Activated T-helper 2 cell treated with anti-CD3 and anti-CD28 coated beads, Interferon-gamma antibody, Interleukin-2, Interleukin-4, amounts not matched to agents 10 μg/mL and 5 μg/mL and 100 μg/mL, durations not matched to agents 14 hours and 24 hours and 36 hours (primary cell): ENCODE measurements at regions not wholly inside any gene's neighbourhood (a gene's known extent, or its start where the extent isn't known, plus 50 kb on each side); places are given as distances from the start of the nearest gene placed in this dataset.

Experiments
- DNase-seq: peaks from one replicate; pipeline ENCODE4 v3.0.0; 2021; ENCODE audit warnings: low spot score
- H3K27ac Mint-ChIP-seq: one replicate; pipeline ENCODE4 v1.8.0; 2021; ENCODE audit warnings: mixed read lengths
- H3K27me3 Mint-ChIP-seq: one replicate; pipeline ENCODE4 v1.8.0; 2021; ENCODE audit warnings: low read depth, mixed read lengths
- H3K36me3 Mint-ChIP-seq: one replicate; pipeline ENCODE4 v1.8.0; 2021; ENCODE audit warnings: low read depth, mixed read lengths
- H3K4me1 Mint-ChIP-seq: one replicate; pipeline ENCODE4 v1.8.0; 2021; ENCODE audit warnings: low read depth, mixed read lengths
- H3K4me3 Mint-ChIP-seq: one replicate; pipeline ENCODE4 v1.8.0; 2021; ENCODE audit warnings: low read depth, mild to moderate bottlenecking, moderate library complexity, mixed read lengths
- H3K9me3 Mint-ChIP-seq: one replicate; pipeline ENCODE4 v1.8.0; 2021; ENCODE audit warnings: mixed read lengths
- intact Hi-C: fragments of 100-400 bp; cut with micrococcal nuclease; formaldehyde crosslinking; loops from one replicate; pipeline ENCODE4 v1.15.1; 2023

DNA sequence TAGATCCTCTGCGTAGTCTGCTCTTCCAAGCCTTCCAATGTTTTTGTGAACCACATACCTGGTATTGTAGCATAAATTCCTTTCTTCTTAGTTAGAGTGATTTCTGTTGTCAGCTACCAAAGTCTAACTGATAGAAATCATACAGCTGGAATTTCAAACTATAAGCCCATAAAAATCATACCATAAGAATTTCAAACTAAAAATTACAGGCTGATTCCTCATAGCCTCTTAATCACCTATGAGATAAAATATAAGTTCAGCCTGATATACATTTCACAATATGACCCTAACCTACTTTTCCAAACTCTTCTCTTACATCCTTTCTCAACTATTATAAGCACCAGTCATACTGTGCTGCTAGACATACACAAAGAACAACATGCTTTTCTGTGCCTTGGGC lies 64.8 kb downstream of the PTHLH start:
- Mint-ChIP-seq H3K4me3 (no peak overlapping the region), H3K27ac (no peak overlapping the region), H3K36me3 (no peaks in the 10 kb centered on the region), H3K27me3 (peaks cover 5% of the 10 kb centered on the region), H3K9me3 (no peaks in the 10 kb centered on the region), H3K4me1 (no peaks in the 10 kb centered on the region)
- intact Hi-C loops, result no loop called here
- no peak for DNase-seq

DNA sequence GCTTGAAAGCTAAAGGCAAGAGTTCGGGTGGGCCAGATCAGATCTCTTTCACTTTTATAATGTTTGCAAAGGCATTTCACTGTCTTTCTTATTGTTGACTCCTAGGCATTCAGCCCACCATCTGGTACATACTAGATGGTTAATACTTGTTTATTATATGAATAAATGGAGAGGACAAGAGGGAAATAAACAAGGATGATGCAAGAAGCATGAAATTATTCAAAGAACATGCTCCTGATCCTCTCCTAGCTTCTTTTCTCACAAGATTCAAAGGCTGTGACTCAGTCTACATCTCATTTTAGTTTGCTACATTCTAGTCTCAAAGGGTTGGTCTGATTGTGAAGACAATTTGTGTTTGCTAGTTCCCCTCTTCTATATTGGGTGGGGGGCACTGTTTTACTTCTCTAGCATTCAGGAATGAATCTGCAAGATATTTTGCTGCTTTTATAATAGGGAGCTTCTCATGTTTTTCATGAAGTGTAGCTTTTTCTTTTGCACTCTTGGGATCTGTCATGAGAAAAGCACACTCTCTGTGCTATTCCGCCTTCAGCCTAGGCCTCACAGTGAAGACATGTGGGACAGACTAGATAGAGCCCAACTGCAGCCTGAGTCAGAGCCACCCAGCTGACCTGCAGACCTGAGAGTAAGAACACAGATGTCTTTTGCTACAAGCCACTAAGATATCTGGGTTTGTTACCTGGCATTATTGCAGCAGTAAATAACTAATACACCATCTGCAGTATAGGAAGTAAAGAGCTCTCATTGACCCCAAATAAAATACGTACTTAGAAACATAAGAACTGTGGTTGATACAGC lies 65.7 kb downstream of the PTHLH start:
- intact Hi-C loops, result no loop called here
- H3K4me3 Mint-ChIP-seq, result no peak overlapping the region
- no peak for DNase-seq
- peaks cover 5% of the 10 kb centered on the region for H3K27me3 Mint-ChIP-seq
- no peaks in the 10 kb centered on the region for H3K4me1 Mint-ChIP-seq
- no peaks in the 10 kb centered on the region for H3K36me3 Mint-ChIP-seq
- no peak overlapping the region for H3K27ac Mint-ChIP-seq
- no peaks in the 10 kb centered on the region for H3K9me3 Mint-ChIP-seq

DNA sequence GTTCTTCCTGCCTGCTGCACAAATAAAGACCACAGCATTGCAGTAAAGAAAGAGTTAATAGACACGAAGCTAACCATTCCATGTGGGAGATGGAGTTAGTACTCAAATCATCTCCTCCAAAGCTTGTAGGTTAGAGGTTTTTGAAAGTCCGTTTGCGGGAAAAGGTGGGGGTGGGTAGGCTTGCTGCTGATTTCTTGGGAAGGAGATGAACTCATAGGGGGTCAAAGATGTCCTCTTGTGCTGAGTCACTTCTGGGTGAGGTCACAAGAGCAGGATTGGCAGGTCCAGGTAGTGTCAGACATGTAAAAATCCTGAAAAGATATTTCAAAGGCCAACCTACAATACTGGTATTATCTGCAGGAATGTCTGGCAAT lies 66.4 kb downstream of the PTHLH start:
- Mint-ChIP-seq H3K9me3 (no peaks in the 10 kb centered on the region), H3K4me3 (no peak overlapping the region), H3K36me3 (no peaks in the 10 kb centered on the region), H3K27me3 (peaks cover 4% of the 10 kb centered on the region), H3K4me1 (no peaks in the 10 kb centered on the region), H3K27ac (no peak overlapping the region)
- no peak for DNase-seq
- intact Hi-C loops, result no loop called here

DNA sequence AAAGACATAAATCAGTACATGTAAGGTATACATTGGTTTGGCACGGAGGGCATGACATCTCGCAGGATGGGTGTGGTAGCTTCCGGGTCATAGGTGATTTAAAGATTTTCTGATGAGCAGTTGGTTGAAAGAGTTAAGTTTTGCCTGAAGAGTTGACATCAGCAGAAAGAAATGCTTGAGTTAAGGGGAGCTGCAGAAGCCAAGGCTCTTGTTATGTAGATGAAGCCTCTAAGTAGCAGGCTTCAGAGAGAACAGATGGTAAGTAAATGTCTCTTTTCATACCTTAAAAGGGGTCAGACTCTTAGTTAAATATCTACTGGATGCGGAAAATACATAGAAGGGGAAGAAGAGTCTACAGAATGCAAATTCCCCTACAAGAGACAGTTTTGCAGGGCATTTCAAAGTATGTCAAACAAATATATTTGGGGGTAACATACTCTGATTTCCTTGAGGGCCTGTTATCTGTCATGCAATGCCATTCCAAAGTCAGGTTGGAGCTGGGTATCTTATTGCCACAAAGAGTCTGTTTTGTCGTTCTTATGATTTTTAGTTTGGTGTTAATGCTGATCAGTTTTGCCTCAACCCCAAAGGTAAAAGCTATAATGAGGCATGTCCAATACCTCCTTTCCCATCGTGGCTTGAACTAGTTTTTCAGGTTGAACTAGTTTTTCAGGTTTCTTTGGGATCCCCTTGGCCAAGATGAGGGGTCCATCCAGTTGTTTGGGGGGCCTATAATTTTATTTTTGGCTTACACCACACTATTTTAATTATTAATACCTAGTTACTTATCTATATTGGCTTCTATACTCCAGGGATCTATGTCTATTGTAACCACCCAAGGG lies 67.0 kb downstream of the PTHLH start:
- H3K4me3 Mint-ChIP-seq, result no peak overlapping the region
- no peak for DNase-seq
- no peaks in the 10 kb centered on the region for H3K4me1 Mint-ChIP-seq
- intact Hi-C loops, result no loop called here
- H3K36me3 Mint-ChIP-seq, result no peaks in the 10 kb centered on the region
- H3K9me3 Mint-ChIP-seq, result no peaks in the 10 kb centered on the region
- peaks cover 6% of the 10 kb centered on the region for H3K27me3 Mint-ChIP-seq
- H3K27ac Mint-ChIP-seq, result no peak overlapping the region

DNA sequence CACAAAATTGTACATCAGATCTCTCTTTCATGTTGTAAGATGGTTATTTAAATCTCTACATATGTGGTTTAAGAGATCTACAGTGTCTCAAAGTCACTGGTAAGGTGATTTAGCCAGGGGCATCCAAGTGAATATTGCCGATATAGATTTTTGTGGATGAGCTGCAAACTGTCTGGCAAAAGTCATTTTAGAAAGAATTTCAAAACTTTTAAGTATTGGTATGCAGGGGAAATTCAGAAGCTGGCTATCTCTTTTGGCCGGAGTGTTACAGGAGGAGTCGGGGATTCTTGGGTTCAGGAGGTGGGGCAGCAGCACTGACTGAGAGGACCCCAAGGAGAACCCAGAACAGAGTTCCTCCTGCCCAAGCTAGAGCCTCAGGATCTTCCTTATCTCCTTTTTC lies 69.9 kb downstream of the PTHLH start:
- no peak for DNase-seq
- no peak overlapping the region for H3K4me3 Mint-ChIP-seq
- H3K4me1 Mint-ChIP-seq, result no peaks in the 10 kb centered on the region
- intact Hi-C loops, result no loop called here
- peaks cover 4% of the 10 kb centered on the region for H3K27me3 Mint-ChIP-seq
- no peak overlapping the region for H3K27ac Mint-ChIP-seq
- no peaks in the 10 kb centered on the region for H3K36me3 Mint-ChIP-seq
- H3K9me3 Mint-ChIP-seq, result no peaks in the 10 kb centered on the region

DNA sequence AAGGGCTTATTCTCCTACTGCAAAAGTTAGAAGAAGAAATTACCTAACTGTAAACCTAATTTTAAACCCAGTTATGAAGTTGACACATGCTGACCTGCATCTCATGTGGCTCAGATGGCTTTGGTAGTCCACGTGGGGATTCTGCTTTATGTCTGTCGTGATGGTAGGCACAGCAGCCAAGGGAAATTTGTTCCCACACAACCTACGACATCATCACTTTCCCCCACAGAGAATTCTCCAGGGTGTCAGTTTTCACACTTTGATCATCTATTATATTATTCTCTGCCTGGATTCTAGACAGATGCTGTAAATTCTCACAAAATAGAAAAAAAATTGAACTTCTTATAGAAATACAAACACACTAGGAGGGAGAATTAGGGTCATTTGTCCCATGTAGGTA lies 70.6 kb downstream of the PTHLH start:
- no peak for DNase-seq
- Mint-ChIP-seq H3K36me3 (no peaks in the 10 kb centered on the region), H3K27ac (no peak overlapping the region), H3K9me3 (no peaks in the 10 kb centered on the region), H3K27me3 (peaks cover 4% of the 10 kb centered on the region), H3K4me1 (no peaks in the 10 kb centered on the region), H3K4me3 (no peak overlapping the region)
- intact Hi-C loops, result no loop called here

DNA sequence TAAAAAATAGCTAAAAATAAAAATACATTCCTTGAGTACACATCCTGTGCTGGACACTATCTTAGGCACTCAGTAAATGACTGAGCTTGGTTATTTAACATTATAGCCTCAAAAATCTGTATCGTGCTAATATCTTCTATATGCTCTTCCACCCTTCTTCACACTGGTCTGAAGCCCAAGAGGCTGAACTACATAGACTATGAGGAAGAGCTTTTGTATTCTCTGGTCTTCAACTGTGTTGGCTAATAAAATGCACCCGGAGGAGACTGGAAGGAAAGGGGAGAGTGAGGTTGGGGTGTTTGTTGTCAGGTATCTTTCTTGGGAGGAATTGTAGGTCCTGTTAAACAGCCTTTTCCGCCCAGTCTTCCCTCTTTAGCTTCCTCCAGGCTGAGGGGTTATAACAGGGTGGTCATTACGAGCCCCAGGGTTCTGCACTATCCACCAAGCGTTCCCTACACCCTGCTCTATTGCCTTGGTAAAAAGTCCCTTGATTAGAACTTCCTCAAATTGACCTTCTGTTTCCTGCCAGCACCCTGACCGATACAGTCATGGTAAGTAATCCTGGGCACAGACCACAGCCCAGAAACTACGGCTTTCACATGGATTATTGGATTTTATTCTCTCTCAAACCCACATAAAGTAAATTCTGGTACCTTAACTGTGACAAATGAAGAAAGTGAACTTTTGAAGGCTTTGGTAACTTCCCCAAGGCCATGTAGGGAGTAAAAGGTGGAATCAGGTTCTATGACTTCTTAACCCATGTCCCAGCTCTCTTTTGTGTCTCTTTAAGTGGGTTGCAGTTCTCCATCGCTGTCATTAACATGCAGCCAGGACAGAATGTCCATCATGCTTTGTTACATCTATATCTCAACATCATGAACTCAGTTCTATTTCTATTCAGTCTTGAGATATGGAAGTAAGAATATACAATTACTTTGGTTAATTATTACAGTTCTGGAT lies 71.3 kb downstream of the PTHLH start:
- Mint-ChIP-seq H3K27me3 (peaks cover 4% of the 10 kb centered on the region), H3K9me3 (no peaks in the 10 kb centered on the region), H3K36me3 (no peaks in the 10 kb centered on the region), H3K4me1 (no peaks in the 10 kb centered on the region), H3K4me3 (no peak overlapping the region), H3K27ac (no peak overlapping the region)
- no peak for DNase-seq
- intact Hi-C loops, result no loop called here

DNA sequence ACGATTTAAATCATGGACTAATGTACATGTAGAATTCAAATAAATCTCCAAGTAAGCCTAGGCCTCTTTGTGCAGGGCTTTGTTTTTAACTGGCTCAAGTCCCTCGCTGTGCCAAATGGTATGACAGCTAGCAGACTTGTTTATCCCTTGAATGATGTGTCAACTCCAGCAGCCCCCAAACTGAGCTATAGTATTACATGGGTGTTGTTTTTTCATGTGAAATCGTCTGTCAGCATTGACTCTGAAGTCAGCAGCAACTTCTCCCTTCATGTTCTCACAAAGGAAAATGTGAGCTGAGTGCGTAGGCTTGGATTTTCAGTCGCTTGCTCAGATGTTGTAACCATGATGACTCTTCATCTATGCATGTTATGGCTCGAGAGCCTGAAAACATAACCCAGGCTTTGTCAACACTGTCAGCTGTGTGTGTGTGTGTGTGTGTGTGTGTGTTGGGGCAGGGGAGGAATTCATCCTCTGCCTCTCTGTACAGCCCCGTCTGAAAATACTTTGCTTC lies 73.3 kb downstream of the PTHLH start:
- no peak for DNase-seq
- Mint-ChIP-seq H3K36me3 (no peaks in the 10 kb centered on the region), H3K4me1 (no peaks in the 10 kb centered on the region), H3K27ac (no peak overlapping the region), H3K9me3 (no peaks in the 10 kb centered on the region), H3K27me3 (peaks cover 6% of the 10 kb centered on the region), H3K4me3 (no peak overlapping the region)
- intact Hi-C loops, result no loop called here

DNA sequence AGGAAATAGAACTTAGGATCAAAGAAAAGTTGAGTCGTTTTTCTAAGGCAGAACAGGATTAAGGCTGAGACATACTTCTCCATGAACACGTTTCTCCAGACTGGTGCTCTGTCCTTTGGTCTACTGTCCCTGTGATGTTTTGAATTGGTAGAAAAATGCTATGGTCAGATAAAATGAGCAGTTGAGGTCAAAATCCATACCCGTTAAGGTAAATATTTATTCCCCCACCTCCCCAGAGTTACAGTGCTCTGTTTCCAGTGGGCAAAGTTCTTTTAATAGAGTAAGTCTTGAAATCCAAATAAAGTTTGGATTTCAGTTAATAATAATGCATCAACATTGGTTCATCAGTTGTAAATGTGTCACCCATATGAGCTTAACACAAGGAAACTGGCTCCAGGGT lies 74.5 kb downstream of the PTHLH start:
- Mint-ChIP-seq H3K4me3 (no peak overlapping the region), H3K4me1 (no peaks in the 10 kb centered on the region), H3K36me3 (no peaks in the 10 kb centered on the region), H3K9me3 (no peaks in the 10 kb centered on the region), H3K27me3 (peaks cover 6% of the 10 kb centered on the region), H3K27ac (no peak overlapping the region)
- DNase-seq, result no peak
- intact Hi-C loops, result no loop called here

DNA sequence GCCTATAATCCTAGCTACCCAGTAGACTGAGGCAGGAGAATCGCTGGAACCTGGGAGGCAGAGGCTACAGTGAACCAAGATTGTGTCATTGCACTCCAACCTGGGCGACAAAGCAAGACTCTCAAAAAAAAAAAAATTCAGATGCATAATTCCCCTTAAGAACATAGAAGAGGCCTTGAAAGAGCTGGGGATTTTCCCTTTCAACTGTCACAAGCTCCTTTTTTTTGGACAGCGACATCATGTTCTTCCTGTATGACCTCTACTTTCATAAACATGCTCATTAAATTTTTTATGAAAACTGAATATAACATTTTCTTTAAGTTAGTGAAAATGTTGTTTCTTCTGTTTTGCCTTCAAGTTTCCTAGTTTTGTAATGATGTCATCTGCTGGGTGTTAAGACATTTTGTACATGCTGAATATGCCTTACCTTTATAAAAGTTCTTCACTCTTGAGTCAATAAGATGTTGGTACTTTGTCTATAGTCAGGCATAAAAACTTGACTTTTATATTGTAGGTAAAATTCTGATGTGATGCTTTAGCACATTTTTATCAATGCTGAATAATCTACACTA lies 76.0 kb downstream of the PTHLH start:
- Mint-ChIP-seq H3K27me3 (peaks cover 11% of the 10 kb centered on the region), H3K27ac (no peak overlapping the region), H3K4me3 (no peak overlapping the region), H3K36me3 (no peaks in the 10 kb centered on the region), H3K4me1 (no peaks in the 10 kb centered on the region), H3K9me3 (no peaks in the 10 kb centered on the region)
- intact Hi-C loops, result no loop called here
- no peak for DNase-seq

DNA sequence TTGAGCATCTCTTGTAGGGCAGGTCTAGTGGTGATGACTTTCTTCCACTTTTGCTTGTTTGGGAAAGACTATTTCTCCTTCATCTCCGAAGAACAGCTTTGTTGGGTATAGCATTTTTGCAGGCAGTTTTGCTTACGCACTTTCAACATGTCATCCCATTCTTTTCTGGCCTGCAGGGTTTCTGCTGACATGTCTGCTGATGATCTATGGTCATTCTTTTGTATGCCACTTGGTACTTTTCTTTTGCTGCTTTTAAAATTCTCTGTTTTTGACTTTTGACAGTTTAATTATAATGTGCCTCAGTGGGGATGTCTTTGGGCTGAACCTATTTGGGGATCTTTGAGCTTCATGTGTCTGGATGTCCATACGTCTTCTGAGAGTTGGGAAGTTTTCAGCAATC lies 78.2 kb downstream of the PTHLH start:
- peaks cover 10% of the 10 kb centered on the region for H3K27me3 Mint-ChIP-seq
- H3K4me1 Mint-ChIP-seq, result no peaks in the 10 kb centered on the region
- H3K27ac Mint-ChIP-seq, result no peak overlapping the region
- DNase-seq, result no peak
- no peaks in the 10 kb centered on the region for H3K9me3 Mint-ChIP-seq
- H3K36me3 Mint-ChIP-seq, result no peaks in the 10 kb centered on the region
- intact Hi-C loops, result no loop called here
- no peak overlapping the region for H3K4me3 Mint-ChIP-seq

DNA sequence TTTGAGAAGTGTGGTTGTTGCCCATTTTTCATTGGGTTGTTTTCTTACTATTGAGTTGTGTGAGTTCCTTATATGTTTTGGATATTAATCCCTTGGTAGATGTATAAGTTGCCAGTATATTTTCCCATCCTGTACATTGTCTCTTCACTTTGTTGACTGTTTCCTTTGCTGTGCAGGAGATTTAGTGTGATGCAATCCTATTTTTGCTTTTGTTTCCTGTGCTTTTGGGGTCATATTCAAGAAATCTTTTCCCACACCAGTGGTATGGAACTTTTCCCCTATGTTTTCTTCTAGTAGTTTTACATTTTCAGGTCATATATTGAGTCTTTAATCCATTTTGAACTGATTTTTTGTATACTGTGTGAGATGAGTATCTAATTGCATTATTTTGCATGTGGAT lies 92.8 kb downstream of the PTHLH start:
- intact Hi-C loops, result no loop called here
- Mint-ChIP-seq H3K4me3 (no peak overlapping the region), H3K36me3 (no peaks in the 10 kb centered on the region), H3K9me3 (peaks cover 3% of the 10 kb centered on the region), H3K27me3 (peaks cover 12% of the 10 kb centered on the region), H3K27ac (no peak overlapping the region), H3K4me1 (no peaks in the 10 kb centered on the region)
- DNase-seq, result no peak
